SKM-1 treated with dmso at 0.1 percent for 144 hours (cell line): ENCODE measurements at regions not wholly inside any gene's neighbourhood (a gene's known extent, or its start where the extent isn't known, plus 50 kb on each side); places are given as distances from the start of the nearest gene placed in this dataset.

Experiments
- DNase-seq: peaks from one replicate; lab custom pipeline; 2025; ENCODE audit not compliant: unreplicated experiment; lab: John Stamatoyannopoulos, UW

DNA sequence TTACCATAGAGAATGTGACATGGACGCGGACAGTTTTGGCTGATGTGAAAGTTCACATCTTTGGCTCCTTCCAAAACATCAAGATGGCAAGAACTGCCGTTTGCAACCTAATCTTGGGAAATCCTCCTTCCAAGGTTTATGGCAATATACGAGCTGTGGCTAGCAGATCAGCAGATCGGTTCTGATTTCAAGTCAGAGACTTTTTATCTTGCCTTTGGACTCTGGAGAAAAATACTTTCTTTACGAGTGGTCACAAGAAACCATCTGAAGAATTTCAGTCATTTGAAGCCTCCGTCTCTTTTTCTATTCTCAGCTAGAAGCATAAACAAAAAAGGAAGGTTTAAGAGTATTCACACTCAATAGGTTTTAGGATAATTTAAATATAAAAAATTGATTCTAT is 153.5 kb upstream of the MEIS2 start:
- DNase-seq = no peak

DNA sequence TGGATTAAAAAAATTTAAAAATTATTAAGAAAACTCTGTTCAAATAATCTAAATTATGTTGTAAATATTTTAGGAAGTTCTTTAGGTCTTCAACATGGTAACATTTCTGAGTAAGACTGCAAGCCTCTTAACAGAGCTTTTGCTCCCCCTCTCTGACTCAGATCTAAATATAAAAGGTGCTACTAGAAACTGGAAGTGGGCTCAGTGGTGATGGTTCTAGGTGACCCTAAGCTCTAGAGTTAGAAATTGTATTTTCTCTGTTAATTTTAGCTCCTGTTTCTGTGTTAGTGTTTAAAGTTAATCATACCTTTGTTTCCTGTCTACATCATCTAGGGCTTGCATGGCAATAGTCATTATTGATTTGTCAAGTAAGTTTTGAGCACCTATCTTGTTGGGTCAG is 159.9 kb upstream of the MEIS2 start:
- DNase-seq = no peak

DNA sequence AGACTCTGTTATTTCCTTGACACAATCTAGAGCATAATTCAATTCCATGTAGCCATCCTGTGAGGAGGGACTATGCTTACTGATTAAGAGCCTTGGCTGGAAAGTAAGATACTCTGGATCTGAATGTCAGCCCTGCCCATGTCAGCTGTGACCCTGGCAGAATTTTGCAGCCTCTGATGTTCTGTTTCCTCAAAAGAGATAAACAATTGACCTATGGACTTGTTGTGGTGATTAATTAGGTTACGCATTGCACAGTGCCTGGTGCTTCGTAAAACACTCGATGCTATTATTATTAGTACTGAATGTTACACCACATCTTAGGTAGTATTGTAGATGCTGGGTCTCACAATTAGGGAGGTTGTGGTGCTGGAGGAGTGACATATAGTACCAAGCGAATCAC is 161.3 kb upstream of the MEIS2 start:
- DNase-seq = no peak

DNA sequence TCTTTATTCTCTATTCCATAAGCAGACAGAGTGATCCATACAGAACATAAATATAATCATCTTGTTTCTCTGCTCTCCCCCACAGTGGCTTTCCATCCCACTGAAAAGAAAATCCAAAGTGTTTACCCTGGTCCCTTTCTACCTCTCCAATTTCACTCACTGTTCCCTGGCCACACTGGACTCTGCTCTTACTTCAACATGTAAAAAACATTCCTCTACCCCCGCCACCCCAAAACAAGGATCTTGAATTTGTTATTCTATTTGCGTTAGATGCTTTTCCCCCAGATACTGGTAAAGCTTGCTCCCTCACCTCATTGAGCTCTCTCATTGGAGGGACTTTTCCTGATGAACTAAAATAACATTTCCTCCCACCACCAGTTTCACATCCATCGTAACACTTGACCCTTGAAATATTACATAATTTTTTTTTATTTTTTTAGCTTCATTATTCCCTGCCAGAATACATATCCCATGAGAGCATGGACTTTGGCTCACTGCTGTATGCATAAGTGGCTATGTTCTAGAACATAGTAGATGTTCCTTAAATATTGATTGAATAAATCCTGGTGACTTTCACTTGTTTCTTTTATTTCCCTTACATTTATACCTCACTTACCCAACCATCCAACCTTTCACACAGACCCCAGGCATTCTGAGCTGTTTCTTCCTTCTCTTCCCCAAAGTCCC is 162.7 kb upstream of the MEIS2 start:
- no peak for DNase-seq

DNA sequence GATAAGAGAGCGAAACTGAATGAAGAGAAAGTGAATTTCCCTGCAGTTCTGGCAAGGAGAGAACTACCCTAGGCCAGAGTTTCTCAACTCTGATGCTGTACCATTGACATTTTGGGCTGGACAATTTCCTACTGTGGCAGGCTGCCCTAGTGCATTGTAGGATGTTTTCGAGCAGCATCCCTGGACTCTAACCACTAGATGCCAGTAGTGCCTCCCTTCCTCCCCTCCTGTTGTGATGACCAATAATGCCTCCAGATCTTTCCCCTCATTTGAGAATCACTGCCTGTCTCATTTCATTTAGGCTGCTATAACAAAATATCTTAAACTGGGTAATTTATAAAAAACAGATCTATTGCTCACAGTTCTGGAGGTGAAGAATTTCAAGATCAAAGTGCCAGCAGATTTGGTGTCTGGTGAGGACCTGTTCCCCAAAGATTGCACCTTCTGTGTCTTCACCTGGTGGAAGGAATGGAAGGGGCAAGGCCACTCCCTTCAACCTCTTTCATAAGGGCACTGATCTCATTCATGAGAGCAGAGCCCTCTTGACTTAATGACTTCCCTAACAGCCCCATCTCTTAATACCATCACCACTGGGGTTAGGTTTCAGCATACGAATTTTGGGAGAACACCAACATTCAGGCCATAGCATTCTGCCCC is 188.9 kb upstream of the MEIS2 start:
- DNase-seq = no peak

DNA sequence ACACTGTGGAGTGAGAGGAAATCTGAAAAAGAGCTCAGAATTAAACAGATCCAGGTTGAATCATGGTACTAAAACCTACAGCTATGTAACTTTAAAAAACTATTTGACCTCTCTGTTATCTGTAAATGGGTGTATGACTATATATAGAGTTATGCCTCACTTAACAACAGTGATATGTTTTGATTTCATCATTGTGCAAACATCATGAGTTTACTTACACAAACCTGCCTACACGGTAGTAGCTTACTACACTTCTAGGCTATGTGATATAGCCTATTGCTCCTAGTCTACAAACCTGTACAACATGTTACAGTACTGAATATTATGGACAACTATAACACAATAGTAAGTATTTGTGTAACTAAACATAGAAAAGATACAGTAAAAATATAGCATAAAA is 191.6 kb upstream of the MEIS2 start:
- DNase-seq = no peak

DNA sequence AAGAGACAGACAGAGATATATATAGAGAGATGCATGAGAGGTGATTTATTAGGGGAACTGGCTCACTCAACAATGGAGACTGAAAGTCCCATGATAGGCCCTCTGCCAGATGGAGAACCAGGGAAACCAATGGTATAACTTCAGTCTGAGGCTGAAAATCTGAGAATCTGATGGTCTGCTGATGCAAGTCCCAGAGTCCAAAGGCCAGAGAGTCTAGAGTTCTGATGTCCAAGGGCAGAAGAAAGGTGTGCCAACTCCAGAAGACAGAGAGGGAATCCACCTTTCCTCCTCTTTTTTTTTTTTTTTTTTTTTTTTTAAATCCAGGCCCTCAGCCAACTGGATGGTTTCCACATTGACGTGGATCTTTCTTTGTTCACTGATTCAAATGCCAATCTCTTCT is 197.9 kb upstream of the MEIS2 start:
- no peak for DNase-seq

DNA sequence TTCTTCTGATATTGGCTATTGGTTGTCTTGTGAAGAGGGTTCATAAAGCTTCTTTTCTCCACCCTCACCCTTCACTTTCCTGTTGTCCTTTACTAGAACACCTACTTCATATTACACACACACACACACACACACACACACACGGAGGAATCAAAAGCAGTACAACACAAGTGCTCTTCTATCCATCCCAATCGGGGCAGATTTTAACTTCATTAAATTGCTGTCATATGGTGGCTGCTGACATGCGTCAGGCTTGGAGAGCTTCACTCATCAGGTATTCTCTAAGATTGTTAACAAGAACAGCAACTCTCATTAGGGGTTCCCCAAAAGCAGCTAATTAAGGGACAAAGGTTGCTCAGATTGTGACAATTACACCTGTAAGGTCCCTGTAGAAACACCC is 239.1 kb upstream of the MEIS2 start:
- DNase-seq = no peak

DNA sequence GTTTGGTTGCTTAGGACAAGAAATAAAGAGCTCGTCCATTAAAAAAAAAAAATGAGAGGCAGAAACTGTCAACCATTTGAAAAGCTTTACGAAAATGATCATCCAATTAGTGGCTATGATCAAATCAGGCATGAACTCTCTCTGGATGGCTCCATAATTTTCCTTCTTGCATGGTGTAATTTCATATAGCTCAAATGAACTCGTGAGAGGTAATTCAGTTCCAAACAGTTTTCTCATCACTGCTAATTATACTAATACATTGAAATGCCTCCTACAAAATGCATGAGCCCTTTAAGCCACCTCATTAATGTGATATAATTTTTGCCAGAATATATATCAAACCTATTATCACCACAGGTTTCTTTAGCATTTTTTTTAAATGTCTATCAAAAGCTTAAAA is 239.5 kb upstream of the MEIS2 start:
- DNase-seq = no peak

DNA sequence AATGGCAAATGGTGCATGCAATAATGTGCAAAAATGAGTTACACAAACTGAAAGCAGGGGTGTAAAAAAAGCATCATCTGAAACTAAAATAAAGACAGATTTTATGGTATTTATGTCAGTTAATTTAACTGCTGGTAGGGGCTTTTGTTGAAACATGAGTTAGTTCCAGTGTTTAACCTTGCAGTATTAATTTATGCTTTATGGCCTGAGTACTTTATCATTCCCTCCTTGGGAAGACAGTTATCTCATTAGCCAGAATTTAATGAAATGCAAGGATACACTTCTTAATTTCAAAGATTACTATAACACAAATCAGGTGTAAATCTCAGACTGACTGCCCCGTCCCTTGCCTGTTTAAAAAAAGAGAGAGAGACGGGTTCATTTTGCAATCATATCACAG is 240.1 kb upstream of the MEIS2 start:
- no peak for DNase-seq

DNA sequence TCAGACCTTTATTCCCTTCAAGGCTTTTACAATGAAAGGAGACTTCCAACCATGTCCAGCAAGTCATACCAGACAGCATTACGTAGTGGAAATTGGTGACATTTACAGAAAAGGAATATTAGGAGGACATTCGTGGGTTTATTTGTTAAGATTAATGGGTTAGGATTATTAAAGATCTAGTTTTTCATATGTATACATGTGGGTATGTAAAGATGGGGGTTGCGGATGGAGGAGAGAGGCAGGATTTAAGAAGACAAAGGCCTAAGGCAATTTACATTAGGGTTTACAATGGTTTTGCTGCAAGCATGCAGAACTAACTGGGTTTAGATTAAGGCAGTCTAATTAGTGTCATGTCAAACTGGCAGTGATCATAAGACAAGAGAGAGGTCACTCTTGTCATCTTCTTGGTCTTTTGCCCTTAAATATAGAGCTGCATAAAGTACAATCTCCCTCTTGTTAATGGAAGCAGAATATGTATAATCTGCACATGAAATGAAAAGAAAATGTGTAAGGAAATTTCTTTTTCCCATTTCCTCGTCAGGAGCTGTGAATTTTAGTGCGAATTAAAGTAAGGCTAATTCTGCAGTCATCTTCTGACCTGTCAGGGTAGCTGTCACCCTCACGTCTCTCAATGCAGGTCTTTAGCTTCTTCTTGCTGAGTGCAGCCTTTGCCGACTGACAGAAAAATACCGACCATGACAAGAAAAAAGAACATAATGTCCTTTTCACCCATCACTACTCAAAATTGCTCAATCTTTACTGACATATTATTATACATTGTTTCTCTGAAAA is 258.9 kb upstream of the MEIS2 start:
- DNase-seq = no peak

DNA sequence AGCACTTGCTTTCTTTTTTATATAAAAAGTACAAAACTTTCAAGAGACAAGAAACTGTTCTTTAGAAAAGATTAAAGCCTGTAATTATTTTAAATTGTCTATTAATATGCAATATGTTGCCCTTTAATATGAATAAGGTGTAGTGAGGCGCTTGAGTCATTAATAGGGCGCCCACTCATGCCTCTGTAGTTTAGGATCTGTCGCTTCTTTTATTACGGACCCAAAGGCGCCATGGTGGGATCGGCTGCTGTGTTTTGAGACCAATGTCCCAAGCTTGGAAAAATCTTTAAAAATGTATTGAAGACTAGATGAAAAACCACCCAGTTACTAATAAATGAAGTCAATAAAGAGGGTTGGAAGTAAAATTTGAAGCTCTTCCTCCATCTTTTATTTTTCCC is 259.5 kb upstream of the MEIS2 start:
- no peak for DNase-seq

DNA sequence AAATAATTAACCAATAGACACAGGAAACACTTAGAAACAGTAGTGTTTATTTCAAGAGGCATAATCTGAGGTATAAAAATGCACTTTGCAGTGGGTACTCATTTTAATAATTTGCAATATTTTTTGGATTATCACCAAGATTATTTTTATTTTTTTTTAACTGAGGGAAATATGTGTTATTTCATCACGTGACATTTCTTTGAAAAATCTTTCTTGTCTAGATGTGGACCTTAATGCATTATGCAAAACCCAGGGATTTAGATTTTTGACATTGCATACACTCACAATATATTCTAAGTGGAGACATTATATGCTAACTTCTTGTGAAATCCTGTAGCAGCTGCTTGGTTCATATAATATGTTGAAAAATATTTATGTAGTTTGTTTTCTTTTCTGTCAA is 260.4 kb upstream of the MEIS2 start:
- DNase-seq = no peak

DNA sequence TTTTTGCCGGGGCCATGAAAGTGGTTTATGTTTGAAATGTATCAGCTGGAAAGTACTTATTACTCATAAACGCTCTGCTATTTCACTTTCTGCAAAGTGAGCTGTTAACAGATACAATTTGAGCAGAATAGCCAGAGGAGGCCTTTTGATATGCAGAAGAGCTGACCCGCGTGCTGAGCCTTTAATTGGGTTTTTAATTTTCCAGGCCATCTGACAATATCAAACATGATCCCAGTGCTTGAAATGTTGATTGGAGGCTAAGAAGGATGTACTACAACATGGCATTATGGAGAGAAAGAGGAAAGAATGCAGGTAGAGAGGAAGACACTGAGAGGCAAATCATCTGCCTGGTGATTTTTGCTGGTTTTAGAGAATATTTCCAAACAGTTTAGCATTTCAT is 261.3 kb upstream of the MEIS2 start:
- no peak for DNase-seq

DNA sequence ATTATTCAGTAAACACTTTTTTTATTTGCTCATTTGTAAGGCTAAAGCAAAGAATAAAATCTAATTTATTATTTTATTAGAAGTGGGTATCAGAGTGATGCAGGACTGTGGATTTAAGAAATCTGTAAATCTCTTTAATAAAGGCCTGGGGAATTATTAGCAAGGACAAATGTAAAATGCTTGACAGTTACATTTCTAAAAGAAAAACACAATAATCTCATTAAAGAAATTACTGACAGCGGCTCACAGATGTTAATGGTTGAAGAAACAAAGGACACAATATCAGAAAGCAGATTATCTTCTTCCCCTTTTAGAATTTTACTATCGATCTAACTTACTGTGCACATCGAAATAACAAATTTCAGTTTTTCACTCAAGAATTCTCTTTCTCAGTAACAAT is 262.1 kb upstream of the MEIS2 start:
- no peak for DNase-seq

DNA sequence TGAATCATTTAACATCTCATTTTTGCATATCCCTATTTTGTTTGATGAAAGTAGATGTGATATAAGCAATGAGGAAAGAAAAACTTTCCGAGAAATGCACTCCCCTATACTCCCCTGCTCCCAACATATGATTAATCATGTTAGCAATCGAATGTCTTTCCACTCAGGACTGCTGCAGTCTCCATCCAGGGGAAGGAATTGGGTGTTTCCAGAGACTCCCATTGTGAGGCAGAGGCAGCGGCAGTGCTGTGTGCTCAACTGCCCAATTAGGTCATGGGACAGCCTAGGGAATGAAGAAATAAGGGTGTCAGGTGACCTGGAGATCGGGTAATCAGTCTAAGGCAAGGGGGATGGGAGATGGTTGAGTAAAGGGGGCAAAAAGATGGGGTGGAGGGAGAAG is 268.6 kb upstream of the MEIS2 start:
- no peak for DNase-seq

DNA sequence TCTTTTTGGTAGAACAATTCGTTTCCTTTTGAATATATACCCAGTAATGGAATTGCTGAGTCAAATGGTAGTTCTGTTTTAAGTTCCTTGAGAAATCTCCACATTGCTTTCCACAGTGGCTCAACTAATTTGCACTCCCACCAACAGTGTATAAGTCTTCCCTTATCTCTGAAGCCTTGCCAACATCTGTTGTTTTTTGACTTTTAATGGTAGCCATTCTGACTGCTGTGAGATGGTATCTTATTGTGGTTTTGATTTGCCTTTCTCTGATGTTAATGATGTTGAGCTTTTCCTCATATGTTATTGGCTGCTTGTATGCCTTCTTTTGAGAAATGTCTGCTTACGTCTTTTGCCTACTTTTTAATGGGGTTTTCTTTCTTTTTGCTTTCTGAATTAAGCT is 270.6 kb upstream of the MEIS2 start:
- no peak for DNase-seq

DNA sequence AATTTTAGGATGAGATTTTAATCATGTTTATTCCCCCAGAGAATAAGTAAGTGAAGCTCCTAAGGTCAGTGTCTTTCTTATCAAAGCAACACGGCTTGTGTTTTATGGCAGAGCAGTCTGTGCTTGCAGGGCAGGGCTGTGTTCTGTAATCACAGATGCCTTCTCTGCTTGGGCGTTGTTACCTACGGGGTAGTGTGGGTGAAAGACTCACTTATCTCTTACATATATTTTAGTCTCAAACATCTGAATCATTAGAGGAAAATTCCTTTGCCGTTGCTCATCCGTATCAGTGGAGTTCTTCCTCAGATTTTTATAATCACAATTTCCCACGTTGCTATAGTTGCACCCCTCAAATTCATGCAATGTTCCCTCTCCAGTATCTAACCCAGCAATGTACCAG is 271.7 kb upstream of the MEIS2 start:
- DNase-seq = no peak

DNA sequence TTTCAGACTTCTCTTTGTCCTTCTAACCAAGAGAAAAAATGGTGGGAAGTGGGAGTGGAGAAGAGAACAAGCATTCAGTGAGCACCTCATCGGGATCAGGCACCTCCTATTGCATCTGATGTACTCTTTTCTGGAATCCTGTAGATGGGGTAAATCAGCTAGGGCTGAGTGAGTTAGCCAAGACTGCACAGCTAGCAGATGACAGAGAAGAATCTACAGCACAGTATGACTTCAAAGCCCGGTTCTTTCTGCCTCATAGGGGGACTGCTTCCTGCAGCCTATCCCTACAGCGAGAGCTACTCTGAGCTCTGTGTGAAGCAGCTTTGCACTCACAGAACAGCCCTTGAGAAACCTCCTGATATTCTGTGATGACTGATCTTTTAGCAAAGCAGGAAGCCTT is 275.2 kb upstream of the MEIS2 start:
- DNase-seq = no peak

DNA sequence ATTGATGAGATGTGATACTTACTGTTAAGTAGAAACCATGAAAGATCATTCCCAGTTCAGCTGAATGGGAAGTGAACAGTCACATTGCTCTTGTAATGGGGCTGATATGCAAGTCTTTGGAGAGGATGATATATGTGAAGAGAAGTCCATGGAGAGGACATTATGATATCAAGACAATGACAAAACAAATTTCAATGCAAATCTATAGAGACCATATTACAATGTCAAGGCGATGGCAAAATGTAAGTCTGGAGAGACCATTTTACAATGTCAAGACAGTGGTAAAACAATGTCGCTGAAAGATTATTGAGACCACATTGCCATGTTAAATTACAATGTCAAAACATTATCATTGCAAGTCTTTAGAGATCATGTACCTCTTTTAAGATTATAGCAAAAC is 277.1 kb upstream of the MEIS2 start:
- no peak for DNase-seq

DNA sequence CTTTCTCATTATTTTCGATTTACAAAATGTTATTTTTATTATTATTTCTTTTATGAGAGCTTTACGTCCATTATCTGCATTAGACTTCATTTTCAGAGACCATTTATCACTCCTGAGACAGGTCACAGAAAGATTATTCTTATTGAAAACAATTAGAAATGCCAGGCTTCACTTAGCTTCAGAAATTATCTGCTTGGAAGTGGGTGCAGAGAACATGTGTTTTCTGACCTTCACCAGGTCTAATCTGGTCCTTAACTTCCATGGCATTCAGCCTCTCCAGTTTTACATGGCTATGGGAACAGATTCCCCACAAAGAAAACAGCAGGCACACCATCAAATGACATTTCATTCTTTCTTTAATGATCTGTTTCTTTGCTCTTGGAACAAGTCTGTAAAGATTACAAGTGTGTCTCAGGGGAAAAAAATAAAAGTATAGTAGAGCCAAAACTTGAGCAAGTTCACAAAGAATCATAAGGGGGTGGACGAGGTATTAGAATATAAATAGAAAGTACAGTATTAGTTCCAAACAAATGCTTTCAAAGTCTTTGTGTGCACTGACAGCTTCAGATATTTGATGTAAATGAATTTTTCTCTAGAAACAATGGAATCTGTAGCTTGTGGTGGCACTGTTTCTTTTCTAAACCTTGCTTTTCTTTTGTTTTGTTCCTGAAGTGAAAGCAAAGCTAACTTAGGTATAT is 294.2 kb upstream of the MEIS2 start:
- DNase-seq = no peak

DNA sequence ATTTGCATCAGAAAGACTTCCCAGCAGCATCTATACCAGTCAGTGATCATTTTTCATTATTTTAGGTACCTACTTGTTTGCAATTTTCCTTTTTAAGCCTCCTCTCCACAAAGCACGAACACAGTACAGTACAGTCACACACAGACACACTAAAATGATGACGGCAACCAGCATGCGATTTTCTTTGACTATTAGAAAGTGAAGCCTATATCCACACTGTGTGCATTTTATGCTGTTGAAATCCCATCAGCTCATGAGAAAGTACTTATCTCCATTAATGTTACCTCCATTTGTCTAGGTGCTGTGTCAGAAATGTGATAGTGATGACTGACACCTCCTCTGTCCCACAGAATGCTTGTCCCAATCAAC is 294.7 kb upstream of the MEIS2 start:
- DNase-seq = no peak
